DOHH2 (cell line): ENCODE measurements at regions not wholly inside any gene's neighbourhood (a gene's known extent, or its start where the extent isn't known, plus 50 kb on each side); places are given as distances from the start of the nearest gene placed in this dataset.
"Not testable (repeated sequence)": the region's sequence is repeated elsewhere in the genome, so short reads cannot be mapped to it uniquely, and the experiment has no call there.

ENCODE experiments used
- H3F3A ChIP-seq: fragments of 200-600 bp; sonication (generic), shearing (Covaris generic); 2 replicates; pipeline ENCODE4 v1.6.0; 2016; ENCODE audit warnings: antibody characterized with exemption, mild to moderate bottlenecking; ENCODE audit not compliant: control insufficient read depth, insufficient read depth
- H3K27ac ChIP-seq: fragments of 200-600 bp; sonication (generic); 2 replicates; pipeline ENCODE4 v1.5.1; 2014; ENCODE audit warnings: low read depth, mild to moderate bottlenecking, low read length, moderate library complexity
- H3K27me3 ChIP-seq: fragments of 200-600 bp; sonication (generic); 2 replicates; pipeline ENCODE4 v1.6.1; 2014; ENCODE audit warnings: mild to moderate bottlenecking, low read length, mixed read lengths; ENCODE audit not compliant: control insufficient read depth
- H3K36me3 ChIP-seq: fragments of 200-600 bp; sonication (generic); 2 replicates; pipeline ENCODE4 v1.6.1; 2014; ENCODE audit warnings: mild to moderate bottlenecking, low read length, moderate library complexity, mixed read lengths; ENCODE audit not compliant: control insufficient read depth
- H3K4me1 ChIP-seq: fragments of 200-600 bp; sonication (generic); 2 replicates; pipeline ENCODE4 v1.6.1; 2014; ENCODE audit warnings: mild to moderate bottlenecking, low read length, mixed read lengths; ENCODE audit not compliant: control insufficient read depth
- H3K4me2 ChIP-seq: fragments of 200-600 bp; sonication (generic); 2 replicates; pipeline ENCODE4 v1.6.0; 2014; ENCODE audit warnings: mild to moderate bottlenecking, low read length, moderate library complexity
- H3K4me3 ChIP-seq: fragments of 200-600 bp; sonication (generic); 2 replicates; pipeline ENCODE4 v1.5.1; 2014; ENCODE audit warnings: mild to moderate bottlenecking, low read length, mixed read lengths
- H3K79me2 ChIP-seq: fragments of 200-600 bp; sonication (generic); 2 replicates; pipeline ENCODE4 v1.6.1; 2014; ENCODE audit warnings: mild to moderate bottlenecking, low read length, mixed read lengths; ENCODE audit not compliant: control insufficient read depth
- H3K9me2 ChIP-seq: fragments of 200-600 bp; sonication (generic); replicated peaks from 2 replicates; pipeline ENCODE4 v1.6.1; 2014; ENCODE audit warnings: mild to moderate bottlenecking, low read length, mixed read lengths; ENCODE audit not compliant: control insufficient read depth
- H3K9me3 ChIP-seq: fragments of 200-600 bp; sonication (generic); 2 replicates; pipeline ENCODE4 v1.6.1; 2014; ENCODE audit warnings: antibody characterized with exemption, low read length, mixed read lengths; ENCODE audit not compliant: control insufficient read depth, insufficient read depth
- H4K20me1 ChIP-seq: fragments of 200-600 bp; sonication (generic); 2 replicates; pipeline ENCODE4 v1.6.0; 2014; ENCODE audit warnings: low read depth, mild to moderate bottlenecking, antibody characterized with exemption, low read length, moderate library complexity; ENCODE audit not compliant: control insufficient read depth, insufficient read depth
- CTCF ChIP-seq: fragments of 200-600 bp; sonication (generic); IDR thresholded peaks from one replicate; pipeline ENCODE4 v1.5.1; 2014; ENCODE audit warnings: antibody characterized with exemption, mild to moderate bottlenecking, low read depth, low read length; ENCODE audit not compliant: poor library complexity, severe bottlenecking
- EZH2phosphoT487 ChIP-seq: fragments of 200-600 bp; sonication (generic); IDR thresholded peaks from 2 replicates; pipeline ENCODE4 v1.6.1; 2017; ENCODE audit warnings: borderline replicate concordance, mild to moderate bottlenecking, antibody characterized with exemption, low read length, moderate library complexity, mixed read lengths

- no peaks in the 10 kb centered on the region for H3K36me3 ChIP-seq
- H3K79me2 ChIP-seq: no peaks in the 10 kb centered on the region
- no peaks in the 10 kb centered on the region for H3F3A ChIP-seq
- no peak overlapping the region for H3K27ac ChIP-seq
- no peaks in the 10 kb centered on the region for H3K9me2 ChIP-seq
- H4K20me1 ChIP-seq: no peaks in the 10 kb centered on the region
- no peak overlapping the region for H3K4me2 ChIP-seq
- no peak overlapping the region for H3K4me3 ChIP-seq
- TF ChIP-seq EZH2phosphoT487: no peak
- no peak for TF ChIP-seq CTCF
- no peaks in the 10 kb centered on the region for H3K4me1 ChIP-seq
- no peaks in the 10 kb centered on the region for H3K27me3 ChIP-seq
- peaks cover 4% of the 10 kb centered on the region; the same call in 1 of the 2 replicates for H3K9me3 ChIP-seq
Measured at GRCh38 chr21:20215959-20216358, 782.2 kb upstream of the NCAM2 start.

- H3K9me3 ChIP-seq: no peaks in the 10 kb centered on the region; the same call in 1 of the 2 replicates
- H4K20me1 ChIP-seq: no peaks in the 10 kb centered on the region
- H3K27ac ChIP-seq: no peak overlapping the region
- H3K36me3 ChIP-seq: no peaks in the 10 kb centered on the region
- H3K4me2 ChIP-seq: no peak overlapping the region
- no peaks in the 10 kb centered on the region for H3K79me2 ChIP-seq
- no peak for TF ChIP-seq EZH2phosphoT487
- TF ChIP-seq CTCF: no peak
- no peaks in the 10 kb centered on the region for H3K4me1 ChIP-seq
- H3K27me3 ChIP-seq: no peaks in the 10 kb centered on the region
- H3K9me2 ChIP-seq: no peaks in the 10 kb centered on the region
- H3F3A ChIP-seq: no peaks in the 10 kb centered on the region
- no peak overlapping the region for H3K4me3 ChIP-seq
Measured at GRCh38 chr21:20220586-20220985, 777.6 kb upstream of the NCAM2 start.

- not testable (repeated sequence) for H3K36me3 ChIP-seq, H3K27ac ChIP-seq, H3K9me2 ChIP-seq, H3K9me3 ChIP-seq, H4K20me1 ChIP-seq, H3K4me3 ChIP-seq, H3K27me3 ChIP-seq, H3K79me2 ChIP-seq, H3K4me2 ChIP-seq, H3F3A ChIP-seq, H3K4me1 ChIP-seq
Measured at GRCh38 chr21:20221981-20222380, 776.2 kb upstream of the NCAM2 start.

- H3K4me3 ChIP-seq, H3K4me1 ChIP-seq, H3K4me2 ChIP-seq, H3K27me3 ChIP-seq, H3F3A ChIP-seq, H3K9me3 ChIP-seq, H4K20me1 ChIP-seq, H3K27ac ChIP-seq, H3K9me2 ChIP-seq, H3K79me2 ChIP-seq, H3K36me3 ChIP-seq: not testable (repeated sequence)
Measured at GRCh38 chr21:20236649-20237048, 761.6 kb upstream of the NCAM2 start.
